NCI-H2081 treated with DMSO at 0.1 percent for 48 hours (cell line): ENCODE measurements at regions not wholly inside any gene's neighbourhood (a gene's known extent, or its start where the extent isn't known, plus 50 kb on each side); places are given as distances from the start of the nearest gene placed in this dataset.

Experiments
- DNase-seq: peaks from one replicate; lab custom pipeline; 2025; lab: John Stamatoyannopoulos, UW

GRCh38 chr1:56151402-56151801 is 428.0 kb downstream of the PLPP3 start:
- no peak for DNase-seq

- no peak for DNase-seq
Measured at GRCh38 chr1:56150441-56151215, 428.7 kb downstream of the PLPP3 start.

- DNase-seq, result no peak
Measured at GRCh38 chr1:56149761-56150160, 429.6 kb downstream of the PLPP3 start.

GRCh38 chr1:56148326-56149193 is 430.8 kb downstream of the PLPP3 start:
- DNase-seq, result no peak

- no peak for DNase-seq
Measured at GRCh38 chr1:56147459-56147858, 431.9 kb downstream of the PLPP3 start.

- no peak for DNase-seq
Measured at GRCh38 chr1:56147034-56147433, 432.3 kb downstream of the PLPP3 start.

GRCh38 chr1:56146449-56146848 is 432.9 kb downstream of the PLPP3 start:
- no peak for DNase-seq

- DNase-seq, result no peak
Measured at GRCh38 chr1:56145581-56145980, 433.8 kb downstream of the PLPP3 start.

- no peak for DNase-seq
Measured at GRCh38 chr1:56142301-56142700, 437.1 kb downstream of the PLPP3 start.

GRCh38 chr1:56139836-56140235 is 439.5 kb downstream of the PLPP3 start:
- no peak for DNase-seq

GRCh38 chr1:56137521-56138505 is 441.6 kb downstream of the PLPP3 start:
- DNase-seq, result no peak

GRCh38 chr1:56137090-56137489 is 442.3 kb downstream of the PLPP3 start:
- no peak for DNase-seq

GRCh38 chr1:56135864-56136147 is 443.6 kb downstream of the PLPP3 start:
- DNase-seq, result no peak

GRCh38 chr1:56135069-56135863 is 444.1 kb downstream of the PLPP3 start:
- no peak for DNase-seq

- DNase-seq, result no peak
Measured at GRCh38 chr1:56133522-56134472, 445.6 kb downstream of the PLPP3 start.

- DNase-seq, result no peak
Measured at GRCh38 chr1:56132520-56132919, 446.8 kb downstream of the PLPP3 start.

- no peak for DNase-seq
Measured at GRCh38 chr1:56129837-56130236, 449.5 kb downstream of the PLPP3 start.

- no peak for DNase-seq
Measured at GRCh38 chr1:56125316-56125715, 454.0 kb downstream of the PLPP3 start.

GRCh38 chr1:56123826-56124225 is 455.5 kb downstream of the PLPP3 start:
- DNase-seq, result no peak

- DNase-seq, result no peak
Measured at GRCh38 chr1:56123421-56123820, 455.9 kb downstream of the PLPP3 start.
